GM23248 (cell line): ENCODE measurements at regions not wholly inside any gene's neighbourhood (a gene's known extent, or its start where the extent isn't known, plus 50 kb on each side); places are given as distances from the start of the nearest gene placed in this dataset.

ENCODE experiments used
- EZH2 ChIP-seq: fragments of 200-600 bp; sonication (generic); IDR thresholded peaks from 2 replicates; pipeline ENCODE4 v1.6.1; 2018; ENCODE audit warnings: antibody characterized with exemption, mild to moderate bottlenecking; ENCODE audit not compliant: insufficient read depth, poor library complexity, severe bottlenecking
- EZH2phosphoT487 ChIP-seq: fragments of 200-600 bp; sonication (generic); IDR thresholded peaks from 2 replicates; pipeline ENCODE4 v1.6.1; 2018; ENCODE audit warnings: antibody characterized with exemption, moderate library complexity, mild to moderate bottlenecking, low read depth; ENCODE audit not compliant: insufficient read depth

- TF ChIP-seq EZH2phosphoT487: no peak
- no peak for TF ChIP-seq EZH2
These were observed 203.4 kb upstream of the PARD3B start for GRCh38 chr2:204341887-204342276.
